DND-41 (cell line): ENCODE measurements at regions not wholly inside any gene's neighbourhood (a gene's known extent, or its start where the extent isn't known, plus 50 kb on each side); places are given as distances from the start of the nearest gene placed in this dataset.

ENCODE experiments used
- EZH2 ChIP-seq: IDR thresholded peaks from 3 replicates; pipeline ENCODE4 v1.6.1; 2012; ENCODE audit warnings: borderline replicate concordance, low read depth, mild to moderate bottlenecking, moderate library complexity, low read length, inconsistent platforms; ENCODE audit not compliant: severe bottlenecking
- TF ChIP-seq, protein P1 (sequence below): IDR thresholded peaks from 2 replicates; pipeline ENCODE4 v1.5.1; 2012; ENCODE audit warnings: borderline replicate concordance, low read length, moderate library complexity, mild to moderate bottlenecking; ENCODE audit not compliant: poor library complexity, severe bottlenecking; ENCODE audit errors: extremely low read depth

DNA sequence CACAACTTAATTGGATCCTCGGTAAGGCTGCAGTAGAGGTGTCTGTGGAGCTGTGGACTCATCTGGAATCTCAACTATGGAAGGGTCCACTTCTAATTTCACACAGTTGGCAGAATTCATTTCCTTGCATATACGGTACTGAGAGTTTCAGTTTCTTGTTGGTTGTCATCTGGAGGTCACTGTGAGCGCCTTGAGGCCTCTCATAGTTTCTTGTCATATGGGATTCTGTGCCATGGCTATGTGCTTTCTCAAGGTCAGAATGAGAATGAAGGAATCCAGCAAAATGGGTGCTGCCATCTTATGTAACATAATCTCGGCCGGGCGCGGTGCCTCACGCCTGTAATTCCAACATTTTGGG lies 298.2 kb downstream of the DOK5 start:
- TF ChIP-seq EZH2: no peak
- TF ChIP-seq, protein P1, sequence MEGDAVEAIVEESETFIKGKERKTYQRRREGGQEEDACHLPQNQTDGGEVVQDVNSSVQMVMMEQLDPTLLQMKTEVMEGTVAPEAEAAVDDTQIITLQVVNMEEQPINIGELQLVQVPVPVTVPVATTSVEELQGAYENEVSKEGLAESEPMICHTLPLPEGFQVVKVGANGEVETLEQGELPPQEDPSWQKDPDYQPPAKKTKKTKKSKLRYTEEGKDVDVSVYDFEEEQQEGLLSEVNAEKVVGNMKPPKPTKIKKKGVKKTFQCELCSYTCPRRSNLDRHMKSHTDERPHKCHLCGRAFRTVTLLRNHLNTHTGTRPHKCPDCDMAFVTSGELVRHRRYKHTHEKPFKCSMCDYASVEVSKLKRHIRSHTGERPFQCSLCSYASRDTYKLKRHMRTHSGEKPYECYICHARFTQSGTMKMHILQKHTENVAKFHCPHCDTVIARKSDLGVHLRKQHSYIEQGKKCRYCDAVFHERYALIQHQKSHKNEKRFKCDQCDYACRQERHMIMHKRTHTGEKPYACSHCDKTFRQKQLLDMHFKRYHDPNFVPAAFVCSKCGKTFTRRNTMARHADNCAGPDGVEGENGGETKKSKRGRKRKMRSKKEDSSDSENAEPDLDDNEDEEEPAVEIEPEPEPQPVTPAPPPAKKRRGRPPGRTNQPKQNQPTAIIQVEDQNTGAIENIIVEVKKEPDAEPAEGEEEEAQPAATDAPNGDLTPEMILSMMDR: no peak
